Type B pancreatic cell (in vitro differentiated cells): ENCODE measurements at regions not wholly inside any gene's neighbourhood (a gene's known extent, or its start where the extent isn't known, plus 50 kb on each side); places are given as distances from the start of the nearest gene placed in this dataset.

Source experiments
- DNase-seq: peaks from one replicate; pipeline ENCODE4 v3.0.0; 2021; ENCODE audit warnings: mixed read lengths; ENCODE audit not compliant: unreplicated experiment; ENCODE audit errors: extremely low spot score
- H3K27ac Mint-ChIP-seq: 2 replicates; pipeline ENCODE4 v1.8.0; 2021; ENCODE audit warnings: mild to moderate bottlenecking, mixed read lengths
- H3K27me3 Mint-ChIP-seq: 2 replicates; pipeline ENCODE4 v1.8.0; 2021; ENCODE audit warnings: mixed read lengths
- H3K36me3 Mint-ChIP-seq: 2 replicates; pipeline ENCODE4 v1.8.0; 2021; ENCODE audit warnings: mixed read lengths
- H3K4me1 Mint-ChIP-seq: one replicate; pipeline ENCODE4 v1.8.0; 2021; ENCODE audit warnings: mixed read lengths; ENCODE audit not compliant: unreplicated experiment
- H3K4me3 Mint-ChIP-seq: 2 replicates; pipeline ENCODE4 v1.8.0; 2021; ENCODE audit warnings: mild to moderate bottlenecking, mixed read lengths
- H3K9me3 Mint-ChIP-seq: 2 replicates; pipeline ENCODE4 v1.8.0; 2021; ENCODE audit warnings: mixed read lengths
- TF ChIP-seq, protein P1 (sequence below): fragments of 200-600 bp; sonication (generic); conservative IDR thresholded peaks from 2 replicates; pipeline ENCODE4 v1.5.0; 2021; ENCODE audit warnings: antibody characterized with exemption, mild to moderate bottlenecking

DNA sequence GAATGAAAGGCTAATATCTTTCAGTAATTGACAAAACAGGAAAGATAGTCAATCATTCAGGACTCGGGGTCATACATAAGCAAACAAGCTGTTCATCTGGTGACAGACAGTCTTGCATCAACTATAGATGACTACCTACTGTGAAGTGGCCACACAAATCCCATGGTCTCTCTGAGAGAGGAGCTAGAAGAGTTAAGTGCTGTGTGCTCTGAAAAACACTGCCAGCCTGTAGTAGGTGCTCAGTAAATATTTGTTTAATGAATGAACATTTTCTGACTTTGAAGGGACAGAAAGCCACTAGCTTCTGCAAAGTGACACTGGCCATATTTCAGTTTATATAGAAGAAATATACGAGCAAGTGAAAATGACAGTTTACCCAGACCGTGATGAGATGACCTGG lies 184.0 kb upstream of the CHAC2 start:
- no peak for DNase-seq
- TF ChIP-seq, protein P1, sequence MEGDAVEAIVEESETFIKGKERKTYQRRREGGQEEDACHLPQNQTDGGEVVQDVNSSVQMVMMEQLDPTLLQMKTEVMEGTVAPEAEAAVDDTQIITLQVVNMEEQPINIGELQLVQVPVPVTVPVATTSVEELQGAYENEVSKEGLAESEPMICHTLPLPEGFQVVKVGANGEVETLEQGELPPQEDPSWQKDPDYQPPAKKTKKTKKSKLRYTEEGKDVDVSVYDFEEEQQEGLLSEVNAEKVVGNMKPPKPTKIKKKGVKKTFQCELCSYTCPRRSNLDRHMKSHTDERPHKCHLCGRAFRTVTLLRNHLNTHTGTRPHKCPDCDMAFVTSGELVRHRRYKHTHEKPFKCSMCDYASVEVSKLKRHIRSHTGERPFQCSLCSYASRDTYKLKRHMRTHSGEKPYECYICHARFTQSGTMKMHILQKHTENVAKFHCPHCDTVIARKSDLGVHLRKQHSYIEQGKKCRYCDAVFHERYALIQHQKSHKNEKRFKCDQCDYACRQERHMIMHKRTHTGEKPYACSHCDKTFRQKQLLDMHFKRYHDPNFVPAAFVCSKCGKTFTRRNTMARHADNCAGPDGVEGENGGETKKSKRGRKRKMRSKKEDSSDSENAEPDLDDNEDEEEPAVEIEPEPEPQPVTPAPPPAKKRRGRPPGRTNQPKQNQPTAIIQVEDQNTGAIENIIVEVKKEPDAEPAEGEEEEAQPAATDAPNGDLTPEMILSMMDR = no peak
- no peaks in the 10 kb centered on the region for H3K4me1 Mint-ChIP-seq
- no peaks in the 10 kb centered on the region for H3K36me3 Mint-ChIP-seq
- peaks cover 3% of the 10 kb centered on the region for H3K27me3 Mint-ChIP-seq
- H3K27ac Mint-ChIP-seq = peak overlapping the region; percentile 11
- no peak overlapping the region for H3K4me3 Mint-ChIP-seq
- H3K9me3 Mint-ChIP-seq = no peaks in the 10 kb centered on the region

DNA sequence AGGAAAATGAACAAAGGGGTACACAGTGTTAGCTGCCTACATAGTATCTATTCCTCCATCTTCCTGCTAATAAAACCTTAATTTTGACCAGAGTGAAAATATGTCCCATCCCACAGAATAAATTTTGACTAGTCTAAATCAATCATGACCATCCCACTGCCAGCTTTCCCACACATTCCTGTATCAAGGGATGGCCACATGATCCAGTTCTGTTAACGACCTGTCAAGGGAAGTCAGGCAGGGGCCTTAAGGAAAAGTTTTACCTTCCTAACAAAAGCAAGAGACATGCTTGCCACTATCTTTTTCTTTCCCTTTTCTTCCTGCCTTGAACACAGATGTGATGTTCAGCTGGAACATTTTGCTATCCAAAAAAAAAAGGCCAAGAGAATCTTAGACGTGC lies 185.0 kb upstream of the CHAC2 start:
- Mint-ChIP-seq H3K27me3 (peaks cover 3% of the 10 kb centered on the region), H3K27ac (no peak overlapping the region), H3K9me3 (no peaks in the 10 kb centered on the region), H3K4me3 (no peak overlapping the region), H3K4me1 (no peaks in the 10 kb centered on the region), H3K36me3 (no peaks in the 10 kb centered on the region)
- DNase-seq = no peak
- TF ChIP-seq, protein P1 = no peak

DNA sequence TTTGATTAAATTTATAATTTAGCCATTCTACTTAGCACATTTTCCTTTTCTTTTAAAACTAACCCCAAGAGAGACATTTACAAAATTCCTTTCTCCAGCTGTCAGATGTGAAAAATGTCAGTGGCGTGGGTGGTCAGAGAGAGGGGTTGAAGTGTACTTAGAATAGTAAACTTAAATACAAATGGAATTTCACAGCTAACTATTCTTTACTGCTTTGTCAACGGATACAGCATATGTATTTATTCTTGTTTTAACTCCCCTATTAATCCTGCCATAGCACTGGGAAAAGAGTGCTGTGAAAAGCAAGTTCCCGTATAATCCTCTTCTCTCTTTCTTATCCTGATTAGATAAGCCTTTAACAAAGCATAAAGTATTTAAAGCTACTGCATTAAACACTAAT lies 191.4 kb upstream of the CHAC2 start:
- no peaks in the 10 kb centered on the region for H3K9me3 Mint-ChIP-seq
- H3K27ac Mint-ChIP-seq = no peak overlapping the region

DNA sequence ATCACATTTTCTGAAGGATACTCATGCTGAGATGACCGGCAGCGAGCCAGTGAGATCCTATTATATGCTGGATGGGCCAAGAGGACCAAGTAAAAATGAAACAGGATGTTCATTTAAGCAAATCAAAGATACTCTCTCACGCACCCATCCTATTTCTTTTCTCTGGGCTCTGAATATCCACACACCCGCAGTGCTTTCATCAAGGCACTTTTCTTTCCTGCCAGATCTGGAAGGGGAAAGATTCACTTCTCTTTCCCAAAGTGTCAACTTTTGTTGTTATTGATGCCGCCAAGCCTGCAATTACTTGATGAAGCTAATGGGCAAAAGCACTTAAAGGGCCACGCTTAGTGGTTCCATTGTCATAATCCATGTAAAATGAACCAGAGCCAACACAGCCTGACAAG lies 191.9 kb upstream of the CHAC2 start:
- H3K4me3 Mint-ChIP-seq = no peak overlapping the region

More for the DNA sequence above, 191.4 kb upstream of the CHAC2 start:
- DNase-seq = no peak
- H3K27me3 Mint-ChIP-seq = no peaks in the 10 kb centered on the region
- H3K36me3 Mint-ChIP-seq = no peaks in the 10 kb centered on the region
- H3K4me3 Mint-ChIP-seq = no peak overlapping the region
- TF ChIP-seq, protein P1 = no peak
- peaks cover 15% of the 10 kb centered on the region for H3K4me1 Mint-ChIP-seq

DNA sequence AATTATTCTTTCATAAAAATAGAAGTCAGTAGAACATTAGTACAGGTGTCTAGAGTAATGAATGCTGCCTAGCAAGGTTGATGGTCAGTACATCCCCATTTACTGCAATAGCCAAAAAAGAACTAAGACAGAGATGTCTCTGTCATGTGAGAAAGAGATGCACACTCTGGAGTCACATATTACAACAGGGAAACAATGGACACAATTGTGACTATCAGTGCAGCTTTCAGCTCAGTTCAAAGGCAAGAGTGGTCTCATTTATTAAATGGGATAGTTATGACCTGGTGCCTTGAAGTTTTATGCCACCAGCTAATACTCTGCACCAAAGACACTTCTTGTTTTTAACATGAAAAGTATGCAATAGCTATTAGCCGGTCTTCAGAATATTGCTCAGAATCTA lies 194.9 kb upstream of the CHAC2 start:
- Mint-ChIP-seq H3K27me3 (no peaks in the 10 kb centered on the region), H3K9me3 (no peaks in the 10 kb centered on the region), H3K4me1 (peaks cover 15% of the 10 kb centered on the region), H3K36me3 (no peaks in the 10 kb centered on the region), H3K4me3 (no peak overlapping the region), H3K27ac (no peak overlapping the region)
- TF ChIP-seq, protein P1 = no peak
- no peak for DNase-seq

More for the DNA sequence above, 191.9 kb upstream of the CHAC2 start:
- no peak for DNase-seq
- TF ChIP-seq, protein P1 = no peak
- Mint-ChIP-seq H3K27ac (no peak overlapping the region), H3K4me1 (peaks cover 15% of the 10 kb centered on the region), H3K36me3 (no peaks in the 10 kb centered on the region), H3K9me3 (no peaks in the 10 kb centered on the region), H3K27me3 (no peaks in the 10 kb centered on the region)
